A549 (cell line): ENCODE measurements at regions not wholly inside any gene's neighbourhood (a gene's known extent, or its start where the extent isn't known, plus 50 kb on each side); places are given as distances from the start of the nearest gene placed in this dataset.
"Not testable (repeated sequence)": the region's sequence is repeated elsewhere in the genome, so short reads cannot be mapped to it uniquely, and the experiment has no call there.

Source experiments
- ATAC-seq, 2 experiments: fragments of 200-7000 bp in 1 of 2; fragments of >200 bp in 1 of 2; cut with Nextera tagmentation in 1 of 2; cut with Tn5 transposase in 1 of 2; 3 replicates each; pipeline versions ENCODE4 v1.8.0 to v1.9.1; 2018 to 2020; ENCODE audit warnings: mild to moderate bottlenecking in 1 of 2, moderate library complexity in 1 of 2
- CTCF ChIA-PET: fragments of 300-600 bp; sonication (Branson Sonifier 250); formaldehyde crosslinking; extraction: SDS; loops from one replicate; lab custom pipeline; 2021; ENCODE audit warnings: antibody characterized with exemption, inconsistent platforms; lab: Yijun Ruan, JAX
- POLR2A ChIA-PET: fragments of 350-600 bp; formaldehyde crosslinking; extraction: SDS; loops from one replicate; lab custom pipeline; 2021; ENCODE audit warnings: antibody characterized with exemption, inconsistent platforms; lab: Yijun Ruan, JAX
- DNase-seq, 2 experiments: peaks; one replicate each; pipeline versions ENCODE4 v3.0.0 to v3.0.0-alpha.2; 2011 to 2016; ENCODE audit warnings: low read depth in 1 of 2, low spot score in 1 of 2
- FAIRE-seq: peaks from 2 replicates; lab custom pipeline; 2011; peaks lifted over from hg19 to GRCh38; lab: Jason Lieb, UNC
- H3K27ac ChIP-seq, 2 experiments: fragments of >200 bp; sonication (Bioruptor Twin); formaldehyde crosslinking; 3 replicates each; pipeline ENCODE4 v1.5.1; 2016 to 2017
- H3K4me1 ChIP-seq: fragments of >200 bp; sonication (Bioruptor Twin); formaldehyde crosslinking; 3 replicates; pipeline ENCODE4 v1.6.1; 2016
- H3K4me2 ChIP-seq: fragments of >200 bp; sonication (Bioruptor Twin); formaldehyde crosslinking; 3 replicates; pipeline ENCODE4 v1.6.1; 2016
- H3K4me3 ChIP-seq: fragments of >200 bp; sonication (Bioruptor Twin); formaldehyde crosslinking; 3 replicates; pipeline ENCODE4 v1.5.1; 2016
- H3K9me3 ChIP-seq: fragments of >200 bp; sonication (Bioruptor Twin); formaldehyde crosslinking; 3 replicates; pipeline ENCODE4 v1.6.1; 2016
- BCL3 ChIP-seq: fragments of >200 bp; sonication (Bioruptor Twin); formaldehyde crosslinking; IDR thresholded peaks from 3 replicates; pipeline ENCODE4 v1.6.1; 2016
- BHLHE40 ChIP-seq: IDR thresholded peaks from 2 replicates; pipeline ENCODE4 v1.6.1; 2012; ENCODE audit warnings: low read depth, low read length, inconsistent platforms
- CBX2 ChIP-seq: fragments of 200-600 bp; sonication (generic); IDR thresholded peaks from 2 replicates; pipeline ENCODE4 v1.6.1; 2016; ENCODE audit warnings: low read depth, mild to moderate bottlenecking, borderline replicate concordance
- CHD4 ChIP-seq: fragments of 200-600 bp; sonication (generic); IDR thresholded peaks from 2 replicates; pipeline ENCODE4 v1.6.1; 2016; ENCODE audit warnings: antibody characterized with exemption, mild to moderate bottlenecking, borderline replicate concordance
- EHF ChIP-seq: fragments of 250-450 bp; sonication (Bioruptor Pico); IDR thresholded peaks from 2 replicates; pipeline ENCODE4 v1.5.0; 2020; ENCODE audit warnings: mild to moderate bottlenecking
- FOSL2 ChIP-seq, 2 experiments: fragments of 450-650 bp in 1 of 2; fragments of >200 bp in 1 of 2; sonication (Bioruptor Twin) in 1 of 2; formaldehyde crosslinking; IDR thresholded peaks; 2 replicates each; pipeline versions ENCODE4 v1.5.0 to v1.6.1; 2016 to 2020; ENCODE audit warnings: mild to moderate bottlenecking in 1 of 2, moderate library complexity in 1 of 2
- HDAC2 ChIP-seq: fragments of 200-600 bp; sonication (generic); IDR thresholded peaks from 2 replicates; pipeline ENCODE4 v1.6.1; 2016
- HOXA7 ChIP-seq: fragments of 250-450 bp; sonication (Bioruptor Pico); IDR thresholded peaks from 2 replicates; pipeline ENCODE4 v1.5.0; 2020; ENCODE audit warnings: mild to moderate bottlenecking, moderate library complexity
- HOXB5 ChIP-seq: fragments of 250-450 bp; sonication (Bioruptor Pico); IDR thresholded peaks from 2 replicates; pipeline ENCODE4 v1.5.0; 2020; ENCODE audit warnings: mild to moderate bottlenecking, moderate library complexity
- KDM1A ChIP-seq: fragments of 200-600 bp; sonication (generic); IDR thresholded peaks from 2 replicates; pipeline ENCODE4 v1.6.1; 2016; ENCODE audit warnings: low read depth, mild to moderate bottlenecking
- MAX ChIP-seq: IDR thresholded peaks from 2 replicates; pipeline ENCODE4 v1.6.1; 2012
- NFE2L2 ChIP-seq: fragments of 150-350 bp; conservative IDR thresholded peaks from 2 replicates; pipeline ENCODE4 v1.6.1; 2014; ENCODE audit warnings: low read length
- NPAS2 ChIP-seq: fragments of 250-450 bp; sonication (Bioruptor Pico); IDR thresholded peaks from 2 replicates; pipeline ENCODE4 v1.8.0; 2022; ENCODE audit warnings: mild to moderate bottlenecking, moderate library complexity, borderline replicate concordance
- PBX3 ChIP-seq: IDR thresholded peaks from 2 replicates; pipeline ENCODE4 v1.6.1; 2012
- PHF8 ChIP-seq: fragments of 200-600 bp; sonication (generic); IDR thresholded peaks from 2 replicates; pipeline ENCODE4 v1.6.1; 2016; ENCODE audit warnings: low read depth, mild to moderate bottlenecking, antibody characterized with exemption, moderate library complexity, borderline replicate concordance
- POLR2A ChIP-seq: IDR thresholded peaks from 2 replicates; pipeline ENCODE4 v1.6.1; 2012; ENCODE audit warnings: mild to moderate bottlenecking, low read length
- USF2 ChIP-seq: fragments of 450-650 bp; IDR thresholded peaks from 2 replicates; pipeline ENCODE4 v1.6.1; 2014; ENCODE audit warnings: antibody characterized with exemption
- ZFP36 ChIP-seq: fragments of 450-650 bp; IDR thresholded peaks from 2 replicates; pipeline ENCODE4 v1.6.1; 2014; ENCODE audit warnings: borderline replicate concordance; ENCODE audit not compliant: partially characterized antibody
- ZNF302 ChIP-seq: fragments of 250-450 bp; sonication (Bioruptor Pico); IDR thresholded peaks from 2 replicates; pipeline ENCODE4 v1.9.0; 2021; ENCODE audit warnings: inconsistent platforms, mild to moderate bottlenecking, moderate library complexity
- ZSCAN20 ChIP-seq: fragments of 250-450 bp; sonication (Bioruptor Pico); IDR thresholded peaks from 2 replicates; pipeline ENCODE4 v1.8.0; 2022; ENCODE audit warnings: mild to moderate bottlenecking, moderate library complexity
- WGBS: methylation state at CpG from one replicate; pipeline ENCODE4 v1.1.6; 2017; ENCODE audit errors: missing lambda C conversion rate; 5-methylcytosine and 5-hydroxymethylcytosine counted together

GRCh38 chr12:19811922-19812321 is 372.6 kb downstream of the AEBP2 start:
- no peak overlapping the region for H3K4me2 ChIP-seq
- no peak for TF ChIP-seq EHF (CRISPR knock-in tag)
- no peak for TF ChIP-seq NFE2L2
- no peak for TF ChIP-seq BCL3
- TF ChIP-seq HOXA7 (CRISPR knock-in tag) = no peak
- TF ChIP-seq ZSCAN20 (CRISPR knock-in tag) = no peak
- no peak for TF ChIP-seq FOSL2 (IDR thresholded peaks at IDR 0.05)
- no peak for TF ChIP-seq FOSL2 (CRISPR knock-in tag; IDR thresholded peaks at IDR 0.05)
- TF ChIP-seq ZFP36 = no peak
- no peak for TF ChIP-seq CBX2
- FAIRE-seq (no peak), ATAC-seq (no peak), DNase-seq (no peak)
- CTCF ChIA-PET = no interaction called here
- no peaks in the 10 kb centered on the region for H3K4me1 ChIP-seq
- 46% methylated on average over 3 of the region's 3 CpGs for WGBS
- H3K4me3 ChIP-seq = no peak overlapping the region
- POLR2A ChIA-PET = no interaction called here
- no peak overlapping the region for H3K27ac ChIP-seq
- 0 out of 3 replicates have a peak, but pooled peaks cover 3% of the 10 kb centered on the region for H3K9me3 ChIP-seq

GRCh38 chr12:19819231-19819630 is 379.9 kb downstream of the AEBP2 start:
- Histone ChIP-seq H3K27ac (no peak overlapping the region), H3K4me2 (no peak overlapping the region), H3K4me3 (no peak overlapping the region), H3K9me3 (0 out of 3 replicates have a peak, but pooled peaks cover under 1% of the 10 kb centered on the region), H3K4me1 (no peaks in the 10 kb centered on the region)
- ChIA-PET POLR2A (no interaction called here), CTCF (no interaction called here)
- no peak for TF ChIP-seq HOXB5 (CRISPR knock-in tag)
- FAIRE-seq (no peak), DNase-seq (no peak), ATAC-seq (no peak)
- WGBS = 43% methylated on average over 4 of the region's 4 CpGs

GRCh38 chr12:19822476-19822875 is 383.2 kb downstream of the AEBP2 start:
- ATAC-seq (no peak), DNase-seq (no peak), FAIRE-seq (no peak)
- no peaks in the 10 kb centered on the region for H3K9me3 ChIP-seq
- no peak overlapping the region for H3K4me2 ChIP-seq
- H3K4me3 ChIP-seq = no peak overlapping the region
- ChIA-PET CTCF (no interaction called here), POLR2A (no interaction called here)
- H3K4me1 ChIP-seq = no peaks in the 10 kb centered on the region
- WGBS = 63% methylated on average over 4 of the region's 4 CpGs
- no peak overlapping the region for H3K27ac ChIP-seq
- TF ChIP-seq BHLHE40 (no peak), POLR2A (no peak), PHF8 (no peak), HDAC2 (no peak), KDM1A (no peak), HOXB5 (CRISPR knock-in tag) (no peak), PBX3 (no peak), MAX (no peak), ZFP36 (no peak), NPAS2 (CRISPR knock-in tag) (no peak), ZSCAN20 (CRISPR knock-in tag) (no peak), CHD4 (no peak), ZNF302 (CRISPR knock-in tag) (no peak), USF2 (no peak)

GRCh38 chr12:19823326-19823725 is 384.0 kb downstream of the AEBP2 start:
- ATAC-seq, H3K4me1 ChIP-seq, POLR2A ChIA-PET, H3K9me3 ChIP-seq, DNase-seq, H3K4me3 ChIP-seq, FAIRE-seq, H3K4me2 ChIP-seq, CTCF ChIA-PET, H3K27ac ChIP-seq: not testable (repeated sequence)
- 60% methylated on average over 6 of the region's 6 CpGs for WGBS
